B cell (primary cell): ENCODE measurements at regions not wholly inside any gene's neighbourhood (a gene's known extent, or its start where the extent isn't known, plus 50 kb on each side); places are given as distances from the start of the nearest gene placed in this dataset.

ENCODE experiments used
- ATAC-seq: fragments of 200-7000 bp; cut with Tn5 transposase; one replicate; pipeline ENCODE4 v1.10.0; 2021; ENCODE audit warnings: low read depth, mild to moderate bottlenecking, moderate number of reproducible peaks, moderate library complexity
- CTCF ChIA-PET: fragments of 350-600 bp; sonication (Branson Sonifier 250); formaldehyde crosslinking; loops from one replicate; lab custom pipeline; 2021; ENCODE audit warnings: antibody characterized with exemption, inconsistent platforms; lab: Charles Lee
- POLR2A ChIA-PET: fragments of 350-600 bp; sonication (Branson Sonifier 250); formaldehyde crosslinking; loops from one replicate; lab custom pipeline; 2021; ENCODE audit warnings: antibody characterized with exemption; lab: Charles Lee
- DNase-seq: peaks from one replicate; pipeline ENCODE4 v3.0.0; 2013
- H2AFZ ChIP-seq: 2 replicates; pipeline ENCODE4 v1.6.1; 2012; ENCODE audit warnings: mild to moderate bottlenecking, low read depth, low read length; ENCODE audit not compliant: insufficient read depth, poor library complexity, severe bottlenecking
- H3K27ac ChIP-seq, 2 donors: 1 replicate in 1 of 2; 2 replicates in 1 of 2; pipeline ENCODE4 v1.5.1; 2012 to 2013; ENCODE audit warnings: low read length in 2 of 2, mild to moderate bottlenecking in 2 of 2, moderate library complexity in 1 of 2
- H3K27me3 ChIP-seq, 4 experiments: fragments of 200-600 bp in 1 of 4; sonication (generic) in 1 of 4; replicated peaks in 1 of 4; 1 replicate in 2 of 4; 2 replicates in 2 of 4; pipeline versions ENCODE4 v1.6.1 to v1.7.0; 2013 to 2016; ENCODE audit warnings: low read length in 3 of 4, mild to moderate bottlenecking in 2 of 4, mixed read lengths in 1 of 4, moderate library complexity in 1 of 4; ENCODE audit not compliant: insufficient read depth in 4 of 4, control insufficient read depth in 3 of 4; ENCODE audit errors: control extremely low read depth in 1 of 4
- H3K36me3 ChIP-seq, 2 experiments: replicated peaks in 1 of 2; 1 replicate in 1 of 2; 2 replicates in 1 of 2; pipeline versions ENCODE4 v1.6.1 to v1.7.1; 2013; ENCODE audit warnings: low read length in 1 of 2; ENCODE audit not compliant: insufficient read depth in 2 of 2, control insufficient read depth in 1 of 2; ENCODE audit errors: control extremely low read depth in 1 of 2, extremely low read depth in 1 of 2
- H3K4me1 ChIP-seq, 2 donors: fragments of 200-600 bp in 1 of 2; sonication (generic) in 1 of 2; 1 replicate in 1 of 2; 2 replicates in 1 of 2; pipeline versions ENCODE4 v1.5.1 to v1.6.1; 2013 to 2017; ENCODE audit warnings: low read length in 2 of 2; ENCODE audit not compliant: control insufficient read depth in 2 of 2, insufficient read depth in 2 of 2
- H3K4me2 ChIP-seq: replicated peaks from 2 replicates; pipeline ENCODE3; 2012; ENCODE audit warnings: mild to moderate bottlenecking, low read depth, low read length; ENCODE audit not compliant: poor library complexity, severe bottlenecking
- H3K4me3 ChIP-seq, 5 experiments: fragments of 200-600 bp in 1 of 5; sonication (generic) in 1 of 5; 1 replicate in 3 of 5; 2 replicates in 2 of 5; pipeline versions ENCODE4 v1.5.1 to v1.7.0; 2011 to 2016; ENCODE audit warnings: low read length in 4 of 5, mild to moderate bottlenecking in 4 of 5, low read depth in 2 of 5, control low read depth in 1 of 5, moderate library complexity in 1 of 5; ENCODE audit not compliant: insufficient read depth in 1 of 5; ENCODE audit errors: control extremely low read depth in 1 of 5, extremely low read depth in 1 of 5
- H3K79me2 ChIP-seq: fragments of 200-600 bp; sonication (generic); one replicate; pipeline ENCODE4 v1.6.0; 2016; ENCODE audit warnings: low read length; ENCODE audit not compliant: control insufficient read depth, insufficient read depth
- H3K9ac ChIP-seq: fragments of 200-600 bp; sonication (generic); 2 replicates; pipeline ENCODE4 v1.6.1; 2017; ENCODE audit warnings: mild to moderate bottlenecking, low read length, moderate library complexity
- H3K9me3 ChIP-seq, 3 donors: one replicate each; pipeline versions ENCODE4 v1.6.1 to v1.7.1; 2013; ENCODE audit warnings: low read length in 2 of 3; ENCODE audit not compliant: control insufficient read depth in 2 of 3, insufficient read depth in 1 of 3; ENCODE audit errors: control extremely low read depth in 1 of 3
- H4K20me1 ChIP-seq: 2 replicates; pipeline ENCODE4 v1.6.0; 2012; ENCODE audit warnings: mild to moderate bottlenecking, low read length; ENCODE audit not compliant: insufficient read depth, control insufficient read depth, poor library complexity, severe bottlenecking
- H3K27ac Mint-ChIP-seq: one replicate; pipeline ENCODE4 v1.8.0; 2021; ENCODE audit warnings: mixed read lengths
- H3K27me3 Mint-ChIP-seq: one replicate; pipeline ENCODE4 v1.8.0; 2021; ENCODE audit warnings: mixed read lengths
- H3K4me1 Mint-ChIP-seq: one replicate; pipeline ENCODE4 v1.8.0; 2021; ENCODE audit warnings: mixed read lengths
- H3K4me3 Mint-ChIP-seq: one replicate; pipeline ENCODE4 v1.8.0; 2021; ENCODE audit warnings: mixed read lengths
- H3K9me3 Mint-ChIP-seq: one replicate; pipeline ENCODE4 v1.8.0; 2022; ENCODE audit warnings: mixed read lengths; ENCODE audit not compliant: insufficient read depth
- CTCF ChIP-seq: fragments of 200-600 bp; IDR thresholded peaks from one replicate; pipeline ENCODE4 v1.8.0; 2022; ENCODE audit warnings: antibody characterized with exemption, mild to moderate bottlenecking
- EZH2 ChIP-seq: IDR thresholded peaks from 2 replicates; pipeline ENCODE4 v1.6.1; 2012; ENCODE audit warnings: borderline replicate concordance, low read depth, mild to moderate bottlenecking, moderate library complexity, low read length; ENCODE audit not compliant: insufficient read depth, poor library complexity, severe bottlenecking
- WGBS: methylation state at CpG from one replicate; pipeline ENCODE4 v1.1.5; 2013; ENCODE audit warnings: missing lambda C conversion rate; ENCODE audit not compliant: insufficient coverage; 5-methylcytosine and 5-hydroxymethylcytosine counted together
- intact Hi-C: fragments of 100-400 bp; cut with micrococcal nuclease; formaldehyde crosslinking; loops from one replicate; pipeline ENCODE4 v1.10.0; 2022

GRCh38 chr14:85439696-85440328 is 90.1 kb upstream of the FLRT2 start:
- H3K4me1 ChIP-seq = no peaks in the 10 kb centered on the region
- DNase-seq (no peak), ATAC-seq (no peak)
- Mint-ChIP-seq H3K27me3 (no peaks in the 10 kb centered on the region), H3K4me1 (no peaks in the 10 kb centered on the region), H3K9me3 (peaks cover 5% of the 10 kb centered on the region), H3K4me3 (no peak overlapping the region), H3K27ac (no peak overlapping the region)
- no peak for TF ChIP-seq EZH2
- TF ChIP-seq CTCF = no peak
- no peaks in the 10 kb centered on the region for H4K20me1 ChIP-seq
- no peaks in the 10 kb centered on the region for H3K27me3 ChIP-seq
- no peak overlapping the region for H3K9ac ChIP-seq
- H3K79me2 ChIP-seq = no peaks in the 10 kb centered on the region
- no peak overlapping the region for H3K4me3 ChIP-seq
- peaks cover 0 to 4% (median 0%) of the 10 kb centered on the region in 3 donors for H3K9me3 ChIP-seq
- no peak overlapping the region for H3K27ac ChIP-seq
- no CpG with 5 or more reads among the region's 4 CpGs for WGBS
- no peaks in the 10 kb centered on the region for H3K36me3 ChIP-seq
- POLR2A ChIA-PET = no interaction called here
- H2AFZ ChIP-seq = no peak overlapping the region
- intact Hi-C loops = no loop called here
- no peak overlapping the region for H3K4me2 ChIP-seq
- CTCF ChIA-PET = no interaction called here

GRCh38 chr14:85441909-85442643 is 87.9 kb upstream of the FLRT2 start:
- Mint-ChIP-seq H3K27me3 (no peaks in the 10 kb centered on the region), H3K9me3 (peaks cover 5% of the 10 kb centered on the region), H3K27ac (no peak overlapping the region), H3K4me3 (no peak overlapping the region), H3K4me1 (no peaks in the 10 kb centered on the region)
- TF ChIP-seq EZH2 (no peak), CTCF (no peak)
- intact Hi-C loops = no loop called here
- H2AFZ ChIP-seq = no peak overlapping the region
- DNase-seq (no peak), ATAC-seq (no peak)
- no peak overlapping the region for H3K9ac ChIP-seq
- POLR2A ChIA-PET = no interaction called here
- H3K4me2 ChIP-seq = no peak overlapping the region
- H3K27me3 ChIP-seq = no peaks in the 10 kb centered on the region
- CTCF ChIA-PET = no interaction called here
- no peaks in the 10 kb centered on the region for H3K4me1 ChIP-seq
- no CpG with 5 or more reads among the region's 2 CpGs for WGBS
- H3K4me3 ChIP-seq = no peak overlapping the region
- H4K20me1 ChIP-seq = no peaks in the 10 kb centered on the region
- H3K79me2 ChIP-seq = no peaks in the 10 kb centered on the region
- peaks cover 0 to 7% (median 3%) of the 10 kb centered on the region in 3 donors for H3K9me3 ChIP-seq
- no peaks in the 10 kb centered on the region for H3K36me3 ChIP-seq
- H3K27ac ChIP-seq = no peak overlapping the region
